ENCODE measurements at regions not wholly inside any gene's neighbourhood (a gene's known extent, or its start where the extent isn't known, plus 50 kb on each side); places are given as distances from the start of the nearest gene placed in this dataset.

DNA sequence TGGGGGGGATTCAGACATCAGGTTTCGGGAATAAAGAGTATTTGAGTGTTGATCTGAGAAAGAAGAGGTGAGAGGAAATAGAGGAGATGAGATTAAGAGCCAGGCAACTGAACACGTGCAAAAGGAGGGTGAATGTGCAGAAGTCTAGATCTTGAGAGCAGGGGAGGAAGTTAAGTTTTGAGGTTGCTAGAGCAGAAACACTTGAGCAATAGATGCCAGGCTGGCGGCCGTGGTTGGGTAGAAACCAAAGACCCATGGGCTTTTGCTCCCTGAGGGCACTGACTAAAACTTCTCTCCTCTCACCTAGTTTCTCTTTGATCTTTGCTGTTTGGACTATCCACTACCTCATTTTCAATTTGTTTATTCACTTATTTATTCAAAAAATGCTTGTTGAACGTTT, 116.0 kb downstream of the CDC42EP3 start:
- TF ChIP-seq POLR2AphosphoS5 (IDR thresholded peaks at IDR 0.05) (no peak), POLR2A (IDR thresholded peaks at IDR 0.05) (no peak)
- TF ChIP-seq, protein P1, sequence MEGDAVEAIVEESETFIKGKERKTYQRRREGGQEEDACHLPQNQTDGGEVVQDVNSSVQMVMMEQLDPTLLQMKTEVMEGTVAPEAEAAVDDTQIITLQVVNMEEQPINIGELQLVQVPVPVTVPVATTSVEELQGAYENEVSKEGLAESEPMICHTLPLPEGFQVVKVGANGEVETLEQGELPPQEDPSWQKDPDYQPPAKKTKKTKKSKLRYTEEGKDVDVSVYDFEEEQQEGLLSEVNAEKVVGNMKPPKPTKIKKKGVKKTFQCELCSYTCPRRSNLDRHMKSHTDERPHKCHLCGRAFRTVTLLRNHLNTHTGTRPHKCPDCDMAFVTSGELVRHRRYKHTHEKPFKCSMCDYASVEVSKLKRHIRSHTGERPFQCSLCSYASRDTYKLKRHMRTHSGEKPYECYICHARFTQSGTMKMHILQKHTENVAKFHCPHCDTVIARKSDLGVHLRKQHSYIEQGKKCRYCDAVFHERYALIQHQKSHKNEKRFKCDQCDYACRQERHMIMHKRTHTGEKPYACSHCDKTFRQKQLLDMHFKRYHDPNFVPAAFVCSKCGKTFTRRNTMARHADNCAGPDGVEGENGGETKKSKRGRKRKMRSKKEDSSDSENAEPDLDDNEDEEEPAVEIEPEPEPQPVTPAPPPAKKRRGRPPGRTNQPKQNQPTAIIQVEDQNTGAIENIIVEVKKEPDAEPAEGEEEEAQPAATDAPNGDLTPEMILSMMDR (IDR thresholded peaks at IDR 0.05) = no peak
